ENCODE measurements at regions not wholly inside any gene's neighbourhood (a gene's known extent, or its start where the extent isn't known, plus 50 kb on each side); places are given as distances from the start of the nearest gene placed in this dataset.

DNA sequence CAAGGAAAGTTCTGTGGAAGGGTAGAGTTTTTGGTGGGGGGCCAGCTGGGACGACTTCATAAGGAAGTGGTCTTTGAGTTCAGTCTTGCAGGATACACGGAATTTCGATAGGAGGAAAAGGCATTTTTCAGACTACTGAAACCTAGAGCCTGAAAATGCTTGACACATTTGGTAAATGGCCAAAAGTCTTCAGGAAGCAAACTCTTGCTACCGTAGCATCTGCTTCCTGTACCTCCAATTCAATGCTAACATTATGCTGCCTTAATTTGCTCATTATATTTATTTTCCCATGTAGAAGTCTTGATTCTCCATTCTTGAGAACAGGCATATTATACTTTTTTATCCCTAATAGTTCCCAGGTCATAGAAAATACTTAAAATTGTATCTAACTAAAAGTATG lies 129.3 kb upstream of the MED13 start:
- no peak for DNase-seq

DNA sequence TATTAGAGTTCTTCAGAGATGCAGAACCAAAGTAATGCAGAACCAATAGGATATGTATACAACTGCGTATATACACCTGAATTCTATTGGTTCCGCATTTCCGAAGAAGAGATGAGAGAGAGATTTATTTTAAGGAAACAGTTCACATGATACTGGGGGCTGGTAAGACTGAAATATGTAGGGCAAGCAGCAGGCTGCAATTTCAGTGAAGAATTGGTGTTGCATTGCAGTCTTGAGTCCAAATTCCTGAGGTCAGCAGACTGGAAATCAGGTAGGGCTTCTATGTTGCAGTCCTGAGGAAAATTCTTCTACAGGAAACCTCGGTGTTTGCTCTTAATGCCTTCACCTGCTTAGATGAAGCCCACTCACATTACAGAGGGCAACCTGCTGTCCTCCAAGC lies 128.2 kb upstream of the MED13 start:
- no peak for DNase-seq

GRCh38 chr17:62191390-62192361 lies 126.6 kb upstream of the MED13 start:
- no peak for DNase-seq

DNA sequence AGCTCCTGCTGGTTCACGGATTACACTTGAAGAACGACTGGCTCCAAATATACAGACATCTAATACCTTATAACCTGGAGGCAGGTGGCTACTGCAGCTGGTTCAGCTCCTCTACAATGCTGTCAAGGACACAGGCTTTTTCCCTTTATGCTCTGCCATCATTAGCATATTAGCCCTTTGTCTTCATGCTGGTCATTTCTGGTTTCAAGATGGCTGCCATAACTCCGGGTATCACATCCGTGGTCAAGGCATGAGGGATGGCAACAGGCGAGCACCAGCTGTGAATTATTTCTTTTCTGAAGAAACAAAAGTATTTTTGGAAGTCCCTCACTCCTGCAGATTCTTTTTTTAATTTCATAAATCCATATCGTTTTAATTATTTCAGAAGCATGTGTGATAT lies 124.3 kb upstream of the MED13 start:
- DNase-seq: no peak

- DNase-seq: no peak
Measured at GRCh38 chr17:62188713-62189112, 123.6 kb upstream of the MED13 start.

DNA sequence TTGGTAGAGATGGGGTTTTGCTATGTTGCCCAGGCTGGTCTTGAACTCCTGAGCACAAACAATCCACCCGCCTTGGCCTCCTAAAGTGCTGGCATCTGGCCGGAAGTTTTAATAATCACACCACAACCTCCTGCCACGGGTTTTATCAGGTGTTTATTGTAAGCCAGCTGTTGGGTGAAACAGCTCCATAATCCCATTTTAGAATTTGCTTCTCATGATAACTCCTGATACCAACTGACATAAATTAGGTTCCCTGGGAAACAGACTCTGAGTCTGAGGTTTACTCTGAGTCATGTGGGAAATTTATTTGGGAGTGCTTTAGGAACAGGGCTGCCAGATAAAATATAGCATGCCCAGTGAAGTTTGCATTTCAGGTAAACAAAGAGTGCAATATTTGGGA lies 122.6 kb upstream of the MED13 start:
- no peak for DNase-seq

GRCh38 chr17:62186841-62187240 lies 121.8 kb upstream of the MED13 start:
- no peak for DNase-seq

DNA sequence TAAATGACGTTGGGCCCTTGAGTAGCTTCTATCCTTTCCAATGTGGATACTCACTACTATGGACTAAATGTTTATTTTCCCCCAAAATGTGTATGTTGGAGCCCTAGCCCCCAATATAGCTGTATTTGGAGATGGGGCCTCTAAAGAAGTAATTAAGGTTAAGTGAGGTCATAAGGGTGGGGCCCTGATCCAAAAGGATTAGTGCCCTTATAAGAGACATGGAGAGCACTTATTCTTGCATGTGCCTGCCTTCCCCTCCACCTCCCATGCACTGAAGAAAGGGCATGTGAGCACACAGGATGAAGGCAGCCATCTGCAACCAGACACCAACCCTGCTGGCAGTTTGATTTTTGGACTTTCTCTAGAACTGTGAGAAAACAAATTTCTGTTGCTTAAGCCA lies 115.7 kb upstream of the MED13 start:
- DNase-seq: no peak

DNA sequence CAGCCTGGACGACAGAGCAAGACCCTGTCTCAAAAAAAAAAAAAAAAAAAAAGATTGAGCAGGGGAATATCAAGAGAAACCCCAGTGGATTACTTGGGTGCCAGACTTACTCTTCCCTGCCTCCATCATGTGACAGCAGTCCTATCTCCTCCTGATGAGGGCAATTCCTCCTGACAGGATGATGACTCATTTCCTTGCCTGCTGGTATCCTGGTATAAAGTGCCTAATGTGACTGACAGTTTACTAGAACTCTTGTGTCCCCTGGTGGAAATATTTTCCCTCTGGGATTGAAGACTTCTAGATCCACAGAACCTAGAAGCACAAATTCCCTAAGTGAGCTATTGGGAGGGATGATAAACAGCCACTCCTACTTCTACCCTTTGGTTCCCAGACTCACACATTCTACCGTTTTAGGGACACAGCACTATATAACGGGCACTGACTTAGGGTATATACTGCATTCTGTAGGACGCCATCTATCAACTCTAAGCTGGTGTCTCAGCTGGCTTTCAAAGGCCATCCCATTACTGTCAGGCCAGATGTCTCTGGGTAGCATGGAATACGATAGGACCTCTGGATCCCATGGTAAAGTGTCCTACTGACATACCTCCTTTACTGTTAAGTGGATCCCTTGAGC lies 114.6 kb upstream of the MED13 start:
- no peak for DNase-seq

DNA sequence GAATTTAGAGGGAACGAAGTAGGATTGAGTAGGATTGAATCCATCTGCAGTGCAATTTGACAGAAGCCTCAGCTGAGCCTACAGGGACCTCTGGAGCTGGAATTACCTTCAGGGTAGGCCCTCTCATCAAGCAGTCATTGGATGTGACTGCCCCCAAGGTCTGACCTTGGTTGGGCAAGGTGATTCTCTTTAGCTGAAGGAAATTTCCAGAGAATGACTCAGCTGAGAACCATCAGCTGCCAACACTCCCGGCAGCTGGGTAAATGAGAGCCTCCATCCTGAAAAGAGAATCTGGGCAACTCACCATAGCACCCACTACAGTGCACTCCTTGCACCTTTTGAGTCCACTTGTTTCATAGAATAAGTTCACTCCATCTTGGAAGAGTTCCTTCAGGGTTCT lies 113.5 kb upstream of the MED13 start:
- DNase-seq: no peak

GRCh38 chr17:62172492-62173291 lies 107.6 kb upstream of the MED13 start:
- DNase-seq: no peak

- no peak for DNase-seq
Measured at GRCh38 chr17:62167076-62167475, 102.0 kb upstream of the MED13 start.

- no peak for DNase-seq
Measured at GRCh38 chr17:62164747-62165722, 100.0 kb upstream of the MED13 start.

DNA sequence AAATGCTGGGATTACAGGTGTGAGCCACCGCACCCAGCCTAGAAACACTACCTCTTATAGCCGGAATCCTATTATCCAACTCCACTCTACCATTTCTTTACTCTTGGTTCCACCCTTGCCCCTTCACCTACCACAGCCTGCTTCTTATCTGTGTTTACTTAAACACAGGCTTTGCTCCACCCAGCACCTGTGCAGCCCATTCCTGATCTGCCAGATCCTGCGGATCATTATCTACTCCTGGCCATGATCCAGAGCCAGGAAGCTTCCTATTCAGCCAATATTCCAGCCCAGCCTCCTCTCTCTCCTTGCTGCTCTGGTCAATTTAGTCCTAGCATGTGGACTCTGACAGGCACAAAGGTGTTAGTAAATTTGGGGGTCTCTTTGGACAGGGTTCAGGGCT lies 98.8 kb upstream of the MED13 start:
- DNase-seq: no peak

- no peak for DNase-seq
Measured at GRCh38 chr17:62162898-62163297, 97.8 kb upstream of the MED13 start.

GRCh38 chr17:62161405-62162148 lies 96.5 kb upstream of the MED13 start:
- DNase-seq: no peak

- DNase-seq: no peak
Measured at GRCh38 chr17:62160816-62161215, 95.7 kb upstream of the MED13 start.

DNA sequence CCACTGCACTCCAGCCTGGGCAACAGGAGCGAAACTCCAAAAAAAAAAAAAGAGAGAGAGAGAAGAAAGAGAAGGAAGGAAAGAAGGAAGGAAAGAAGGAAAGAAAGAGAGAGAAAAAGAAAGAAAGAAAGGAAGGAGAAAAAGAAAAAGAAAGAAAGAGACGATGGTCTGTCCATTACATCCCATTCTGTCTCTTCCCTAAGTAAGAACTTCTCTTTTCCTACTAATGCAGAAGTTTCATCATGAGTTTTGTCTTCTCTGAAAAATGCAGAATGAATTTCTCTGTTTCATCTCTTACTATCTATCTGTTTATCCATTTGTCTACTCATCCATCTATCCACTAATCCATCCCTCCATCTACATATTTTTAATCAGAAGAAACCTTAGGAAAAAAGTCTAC lies 94.9 kb upstream of the MED13 start:
- no peak for DNase-seq

DNA sequence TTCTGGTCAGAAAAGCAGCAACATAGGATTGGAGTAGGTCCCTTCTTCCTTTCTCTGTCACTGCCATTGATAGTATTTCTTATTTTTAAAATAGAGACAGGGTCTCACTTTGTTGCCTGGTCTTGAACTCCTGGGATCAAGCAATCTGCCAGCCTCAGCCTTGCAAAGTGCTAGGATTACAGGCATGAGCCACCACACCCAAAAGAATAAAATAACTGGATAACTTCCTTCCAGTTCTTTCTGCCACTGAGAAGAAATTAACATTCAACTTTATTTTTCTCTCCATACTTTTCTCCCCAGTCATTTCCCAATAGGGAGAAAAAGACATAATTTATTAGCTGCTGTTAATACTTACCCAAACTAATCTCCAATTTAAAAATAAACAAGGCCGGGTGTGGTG lies 91.9 kb upstream of the MED13 start:
- DNase-seq: no peak

- no peak for DNase-seq
Measured at GRCh38 chr17:62154909-62155308, 89.8 kb upstream of the MED13 start.

- DNase-seq: no peak
Measured at GRCh38 chr17:62150471-62150870, 85.4 kb upstream of the MED13 start.

- DNase-seq: no peak
Measured at GRCh38 chr17:62149961-62150360, 84.9 kb upstream of the MED13 start.
